VCaP (cell line): ENCODE measurements at regions not wholly inside any gene's neighbourhood (a gene's known extent, or its start where the extent isn't known, plus 50 kb on each side); places are given as distances from the start of the nearest gene placed in this dataset.

Source experiments
- H3K27ac ChIP-seq: fragments of 450-650 bp; 2 replicates; pipeline ENCODE4 v1.5.1; 2017
- TF ChIP-seq, protein P1 (sequence below): fragments of 450-650 bp; conservative IDR thresholded peaks from 2 replicates; pipeline ENCODE4 v1.5.1; 2017; ENCODE audit warnings: mild to moderate bottlenecking, moderate library complexity

DNA sequence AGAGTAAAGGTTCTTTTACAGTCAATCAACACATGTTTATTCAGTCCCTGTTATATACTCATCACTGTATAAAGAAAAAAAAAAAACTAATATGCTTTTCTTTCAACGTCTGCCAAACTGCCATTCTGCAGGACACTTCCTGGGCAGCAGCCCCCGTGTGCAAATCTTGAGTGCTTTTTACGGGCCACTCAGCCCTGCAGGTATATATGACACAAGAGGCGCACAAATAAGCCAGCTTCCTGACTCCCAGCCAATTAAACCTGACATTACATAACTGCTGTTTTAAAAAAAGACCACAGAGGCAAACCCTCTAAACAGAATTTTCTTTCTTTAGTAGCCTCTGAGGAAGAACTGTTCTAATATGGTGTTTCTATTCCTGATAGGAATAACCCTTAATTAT, 263.0 kb upstream of the NEBL start:
- TF ChIP-seq, protein P1, sequence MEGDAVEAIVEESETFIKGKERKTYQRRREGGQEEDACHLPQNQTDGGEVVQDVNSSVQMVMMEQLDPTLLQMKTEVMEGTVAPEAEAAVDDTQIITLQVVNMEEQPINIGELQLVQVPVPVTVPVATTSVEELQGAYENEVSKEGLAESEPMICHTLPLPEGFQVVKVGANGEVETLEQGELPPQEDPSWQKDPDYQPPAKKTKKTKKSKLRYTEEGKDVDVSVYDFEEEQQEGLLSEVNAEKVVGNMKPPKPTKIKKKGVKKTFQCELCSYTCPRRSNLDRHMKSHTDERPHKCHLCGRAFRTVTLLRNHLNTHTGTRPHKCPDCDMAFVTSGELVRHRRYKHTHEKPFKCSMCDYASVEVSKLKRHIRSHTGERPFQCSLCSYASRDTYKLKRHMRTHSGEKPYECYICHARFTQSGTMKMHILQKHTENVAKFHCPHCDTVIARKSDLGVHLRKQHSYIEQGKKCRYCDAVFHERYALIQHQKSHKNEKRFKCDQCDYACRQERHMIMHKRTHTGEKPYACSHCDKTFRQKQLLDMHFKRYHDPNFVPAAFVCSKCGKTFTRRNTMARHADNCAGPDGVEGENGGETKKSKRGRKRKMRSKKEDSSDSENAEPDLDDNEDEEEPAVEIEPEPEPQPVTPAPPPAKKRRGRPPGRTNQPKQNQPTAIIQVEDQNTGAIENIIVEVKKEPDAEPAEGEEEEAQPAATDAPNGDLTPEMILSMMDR = no peak; the same call in 1 of the 2 replicates
- peak overlapping the region; percentile 7 for H3K27ac ChIP-seq

DNA sequence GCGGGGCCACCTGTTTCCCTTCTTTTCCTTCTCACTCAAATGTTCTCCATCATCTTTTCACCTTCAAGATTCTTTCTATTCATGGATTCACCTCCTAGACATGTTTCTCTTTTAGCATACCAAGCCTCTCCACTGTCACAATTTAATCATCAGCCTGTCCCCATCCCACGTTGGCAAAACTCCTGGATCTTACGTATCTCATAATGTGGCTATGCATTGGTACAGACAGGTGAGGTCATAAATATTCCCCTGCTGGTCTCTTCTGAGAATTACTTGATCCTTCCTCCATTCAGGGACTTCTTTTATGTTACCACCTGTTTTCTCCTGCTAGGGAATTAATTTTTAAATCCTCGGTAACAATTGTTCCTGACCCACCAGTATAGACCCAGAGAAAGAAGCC, 262.6 kb upstream of the NEBL start:
- TF ChIP-seq, protein P1 = peak; percentile 23
- H3K27ac ChIP-seq = peak overlapping the region; percentile 7

DNA sequence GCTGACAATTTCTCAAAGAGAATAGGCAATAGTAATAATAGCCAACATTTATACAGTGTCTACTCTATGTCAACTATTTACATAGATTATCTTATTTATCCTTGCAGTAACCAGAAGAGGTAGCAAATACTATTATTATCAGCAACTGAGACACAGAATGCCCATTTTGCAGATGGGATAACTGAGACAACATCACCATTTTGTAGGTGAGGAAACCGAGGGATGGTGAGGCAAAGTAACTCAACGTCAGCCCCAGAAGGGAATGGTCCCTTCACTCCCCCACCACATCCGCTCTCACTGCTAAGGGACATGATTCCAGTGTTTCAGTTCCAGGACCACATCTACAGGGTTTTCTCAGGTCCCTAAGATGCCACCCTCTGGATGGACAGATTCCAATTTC, 261.2 kb upstream of the NEBL start:
- TF ChIP-seq, protein P1 = no peak
- H3K27ac ChIP-seq = no peak overlapping the region

DNA sequence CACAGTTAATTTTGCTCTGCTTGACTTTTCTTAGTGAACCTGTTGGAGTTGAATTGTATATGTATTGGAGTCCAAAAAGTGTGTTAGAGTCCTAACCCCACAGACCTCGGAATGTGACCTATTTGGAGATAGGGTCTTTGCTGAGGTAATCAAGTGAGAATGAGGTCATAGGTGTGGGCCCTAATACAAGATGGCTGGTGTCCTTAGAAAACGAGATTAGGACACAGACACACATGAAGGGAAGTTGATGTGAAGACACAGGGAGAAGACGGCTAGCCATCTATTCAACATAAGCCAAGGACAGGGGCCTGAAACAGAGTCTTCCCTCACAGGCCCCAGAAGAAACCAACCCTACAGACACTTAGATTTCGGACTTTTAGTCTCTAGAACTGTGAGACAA, 260.6 kb upstream of the NEBL start:
- H3K27ac ChIP-seq = no peak overlapping the region
- TF ChIP-seq, protein P1 = no peak

DNA sequence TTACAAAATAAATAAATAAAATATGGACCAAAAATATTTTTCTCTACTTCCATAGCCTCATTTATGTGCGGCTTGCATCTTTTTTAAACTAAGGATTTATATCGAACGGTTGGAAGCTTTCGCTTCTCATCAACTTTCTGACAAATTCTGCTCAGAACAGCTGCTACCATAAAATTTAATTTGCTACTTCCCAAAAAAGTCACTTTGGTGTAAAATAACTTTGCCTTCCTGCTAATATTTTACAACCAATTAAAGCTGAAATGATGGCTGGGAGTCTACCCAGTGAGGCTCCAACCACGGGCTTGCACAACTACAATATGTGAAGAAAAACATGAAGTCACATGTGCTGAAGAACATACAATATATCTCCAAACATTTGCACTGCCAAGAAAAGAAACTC, 253.1 kb upstream of the NEBL start:
- TF ChIP-seq, protein P1 = no peak
- no peak overlapping the region for H3K27ac ChIP-seq

DNA sequence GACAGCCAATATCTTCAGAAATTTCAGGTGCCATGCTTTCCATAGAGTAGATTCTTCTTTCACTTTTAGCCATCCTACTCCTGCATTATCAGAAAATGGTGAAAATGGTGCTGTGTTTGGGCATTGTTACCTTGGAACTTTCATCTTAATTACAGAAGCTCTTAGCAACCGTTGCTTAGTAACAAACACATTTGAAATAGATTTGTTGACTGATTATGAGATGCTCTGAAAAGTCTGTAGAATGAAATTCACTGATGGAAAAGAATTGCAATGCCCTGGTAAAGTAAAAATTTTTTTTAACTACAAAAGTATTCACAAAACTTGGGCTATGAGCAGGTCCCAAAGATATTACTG, 249.3 kb upstream of the NEBL start:
- TF ChIP-seq, protein P1 = no peak
- no peak overlapping the region for H3K27ac ChIP-seq

DNA sequence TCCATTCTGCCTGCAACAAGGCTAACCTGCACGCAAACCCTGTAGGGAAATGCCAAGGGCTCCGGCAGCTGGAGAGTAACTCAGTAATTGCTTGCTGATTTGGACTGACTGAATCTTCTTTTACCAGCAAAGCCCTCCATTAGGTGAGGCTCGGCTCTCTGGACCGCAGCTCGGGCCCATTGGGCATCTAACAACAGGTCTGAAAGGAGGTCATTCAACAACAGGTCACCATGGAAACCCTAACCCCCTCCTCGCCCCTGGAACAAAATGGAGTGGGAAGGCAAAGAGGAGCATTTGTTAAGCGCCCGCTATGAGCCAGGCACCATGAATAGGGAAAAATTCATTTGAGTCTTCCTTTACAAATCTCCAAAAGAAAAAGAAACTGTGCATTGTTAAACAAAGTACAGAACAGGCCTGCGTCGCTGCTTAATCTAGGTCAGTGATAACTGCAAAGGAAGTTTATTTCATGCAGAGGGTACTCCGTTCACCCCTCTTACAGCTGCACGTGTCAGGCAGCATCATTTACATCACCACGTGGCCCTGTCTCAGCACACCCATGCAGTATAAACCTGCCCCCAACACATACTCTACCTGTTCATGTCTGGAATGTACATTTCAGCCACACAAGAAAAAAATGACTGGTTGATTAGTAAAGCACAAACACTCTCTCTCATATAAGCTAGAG, 248.8 kb upstream of the NEBL start:
- H3K27ac ChIP-seq = no peak overlapping the region
- TF ChIP-seq, protein P1 = no peak
